Tibial nerve (tissue), 4 donors: ENCODE measurements at regions not wholly inside any gene's neighbourhood (a gene's known extent, or its start where the extent isn't known, plus 50 kb on each side); places are given as distances from the start of the nearest gene placed in this dataset.

ENCODE experiments used
- DNase-seq, 2 donors: peaks; one replicate each; pipeline ENCODE4 v3.0.0-alpha.2; 2019; ENCODE audit warnings: low spot score in 2 of 2
- H3K27ac ChIP-seq, 4 donors: fragments of 200-600 bp; sonication (generic) in 3 of 4; one replicate each; pipeline ENCODE4 v1.5.1; 2017 to 2019; ENCODE audit warnings: mild to moderate bottlenecking in 1 of 4
- H3K27me3 ChIP-seq, 2 donors: fragments of 200-600 bp; sonication (generic) in 1 of 2; one replicate each; pipeline versions ENCODE4 v1.5.1 to v1.6.0; 2017 to 2019
- H3K36me3 ChIP-seq, 3 donors: fragments of 200-600 bp; sonication (generic); one replicate each; pipeline ENCODE4 v1.5.1; 2018 to 2019
- H3K4me1 ChIP-seq, 4 donors: fragments of 200-600 bp; sonication (generic) in 3 of 4; one replicate each; pipeline ENCODE4 v1.5.1; 2017 to 2019
- H3K4me3 ChIP-seq, 4 donors: fragments of 200-600 bp; sonication (generic) in 3 of 4; one replicate each; pipeline ENCODE4 v1.5.1; 2017 to 2019; ENCODE audit warnings: mild to moderate bottlenecking in 1 of 4, moderate library complexity in 1 of 4
- H3K9me3 ChIP-seq, 4 donors: fragments of 200-600 bp; sonication (generic) in 3 of 4; one replicate each; pipeline ENCODE4 v1.5.1; 2017 to 2019
- CTCF ChIP-seq, 5 experiments: fragments of 200-600 bp in 3 of 5; fragments of 450-650 bp in 2 of 5; sonication (generic) in 3 of 5; IDR thresholded peaks; one replicate each; pipeline ENCODE4 v1.5.1; 2016 to 2019; ENCODE audit warnings: antibody characterized with exemption in 5 of 5, mild to moderate bottlenecking in 3 of 5, moderate library complexity in 2 of 5
- EP300 ChIP-seq, 2 donors: sonication (generic); formaldehyde crosslinking; IDR thresholded peaks; one replicate each; pipeline ENCODE4 v1.6.1; 2017; ENCODE audit warnings: antibody characterized with exemption in 2 of 2, mild to moderate bottlenecking in 1 of 2
- POLR2A ChIP-seq, 2 donors: fragments of 450-650 bp; IDR thresholded peaks; one replicate each; pipeline ENCODE4 v1.6.1; 2017; ENCODE audit warnings: antibody characterized with exemption in 2 of 2, mild to moderate bottlenecking in 2 of 2, moderate library complexity in 2 of 2
- WGBS, 2 donors: methylation state at CpG; one replicate each; pipeline ENCODE4 v1.1.5; 2018; 5-methylcytosine and 5-hydroxymethylcytosine counted together

GRCh38 chr5:74409166-74409706 lies 231.3 kb downstream of the ENC1 start:
- Histone ChIP-seq H3K27ac (no peak overlapping the region), H3K36me3 (no peaks in the 10 kb centered on the region), H3K27me3 (no peaks in the 10 kb centered on the region), H3K9me3 (no peaks in the 10 kb centered on the region), H3K4me1 (peaks cover 0 to 5% (median 0%) of the 10 kb centered on the region in 4 donors), H3K4me3 (no peak overlapping the region)
- WGBS, 2 donors: 96 to 97% methylated on average over 4 of the region's 4 CpGs
- DNase-seq: no peak
- TF ChIP-seq CTCF (IDR thresholded peaks at IDR 0.05) (no peak), EP300 (IDR thresholded peaks at IDR 0.05) (no peak), POLR2A (IDR thresholded peaks at IDR 0.05) (no peak)

- no peaks in the 10 kb centered on the region for H3K9me3 ChIP-seq
- no peak for DNase-seq
- no peak overlapping the region for H3K27ac ChIP-seq
- TF ChIP-seq EP300 (IDR thresholded peaks at IDR 0.05): no peak
- no peak for TF ChIP-seq CTCF (IDR thresholded peaks at IDR 0.05)
- TF ChIP-seq POLR2A (IDR thresholded peaks at IDR 0.05): no peak
- no peaks in the 10 kb centered on the region for H3K36me3 ChIP-seq
- no peaks in the 10 kb centered on the region for H3K27me3 ChIP-seq
- H3K4me3 ChIP-seq: no peak overlapping the region
- H3K4me1 ChIP-seq: peaks cover 0 to 5% (median 0%) of the 10 kb centered on the region in 4 donors
- WGBS, 2 donors: 55 to 59% methylated on average over 7 of the region's 7 CpGs
These were observed 232.1 kb downstream of the ENC1 start for GRCh38 chr5:74408150-74409043.

- no peak overlapping the region for H3K27ac ChIP-seq
- TF ChIP-seq CTCF (IDR thresholded peaks at IDR 0.05): no peak
- H3K4me1 ChIP-seq: peaks cover 0 to 5% (median 0%) of the 10 kb centered on the region in 4 donors
- no peaks in the 10 kb centered on the region for H3K36me3 ChIP-seq
- no peak for DNase-seq
- WGBS, 2 donors: 27 to 37% methylated on average over 1 of the region's 1 CpG
- H3K9me3 ChIP-seq: no peaks in the 10 kb centered on the region
- no peak overlapping the region for H3K4me3 ChIP-seq
- H3K27me3 ChIP-seq: no peaks in the 10 kb centered on the region
These were observed 232.8 kb downstream of the ENC1 start for GRCh38 chr5:74407701-74408100.

GRCh38 chr5:74406844-74407243 lies 233.7 kb downstream of the ENC1 start:
- H3K36me3 ChIP-seq: no peaks in the 10 kb centered on the region
- WGBS, 2 donors: 89 to 98% methylated on average over 3 of the region's 3 CpGs
- H3K4me1 ChIP-seq: peaks cover 0 to 5% (median 0%) of the 10 kb centered on the region in 4 donors
- no peaks in the 10 kb centered on the region for H3K9me3 ChIP-seq
- no peak overlapping the region for H3K27ac ChIP-seq
- H3K27me3 ChIP-seq: no peaks in the 10 kb centered on the region
- peak in 1 of 2 donors; percentile 24 for DNase-seq
- no peak overlapping the region for H3K4me3 ChIP-seq
- TF ChIP-seq POLR2A (IDR thresholded peaks at IDR 0.05) (no peak), EP300 (IDR thresholded peaks at IDR 0.05) (peak in 1 of 2 donors; percentile 36)

- WGBS, 2 donors: 80 to 93% methylated on average over 4 of the region's 4 CpGs
- Histone ChIP-seq H3K27ac (no peak overlapping the region), H3K27me3 (no peaks in the 10 kb centered on the region), H3K4me1 (peaks cover 0 to 5% (median 0%) of the 10 kb centered on the region in 4 donors), H3K4me3 (no peak overlapping the region), H3K9me3 (no peaks in the 10 kb centered on the region), H3K36me3 (no peaks in the 10 kb centered on the region)
- TF ChIP-seq CTCF (IDR thresholded peaks at IDR 0.05) (no peak), POLR2A (IDR thresholded peaks at IDR 0.05) (no peak), EP300 (IDR thresholded peaks at IDR 0.05) (no peak)
- no peak for DNase-seq
These were observed 234.9 kb downstream of the ENC1 start for GRCh38 chr5:74405593-74405992.
